Smooth muscle cell (in vitro differentiated cells): ENCODE measurements at regions not wholly inside any gene's neighbourhood (a gene's known extent, or its start where the extent isn't known, plus 50 kb on each side); places are given as distances from the start of the nearest gene placed in this dataset.

Source experiments
- DNase-seq: peaks from one replicate; lab custom pipeline; 2025; ENCODE audit not compliant: unreplicated experiment; lab: John Stamatoyannopoulos, UW
- H2AFZ ChIP-seq: fragments of 200-600 bp; sonication (generic); 2 replicates; pipeline ENCODE4 v1.6.0; 2016; ENCODE audit warnings: antibody characterized with exemption, low read depth, mild to moderate bottlenecking
- H3F3A ChIP-seq: fragments of 200-600 bp; sonication (generic); 2 replicates; pipeline ENCODE4 v1.6.0; 2017; ENCODE audit warnings: antibody characterized with exemption, low read depth
- H3K27ac ChIP-seq: fragments of 200-600 bp; sonication (generic); 2 replicates; pipeline ENCODE4 v1.5.1; 2016; ENCODE audit warnings: low read depth, mild to moderate bottlenecking
- H3K27me3 ChIP-seq: fragments of 200-600 bp; sonication (generic); 2 replicates; pipeline ENCODE4 v1.6.1; 2016; ENCODE audit warnings: low read depth, mild to moderate bottlenecking
- H3K36me3 ChIP-seq: fragments of 200-600 bp; sonication (generic); 2 replicates; pipeline ENCODE4 v1.5.1; 2016; ENCODE audit warnings: low read depth
- H3K4me1 ChIP-seq: fragments of 200-600 bp; sonication (generic); 2 replicates; pipeline ENCODE4 v1.5.1; 2016; ENCODE audit warnings: low read depth
- H3K4me2 ChIP-seq: fragments of 200-600 bp; sonication (generic); 2 replicates; pipeline ENCODE4 v1.6.0; 2016; ENCODE audit warnings: mild to moderate bottlenecking
- H3K4me3 ChIP-seq: fragments of 200-600 bp; sonication (generic); 2 replicates; pipeline ENCODE4 v1.5.1; 2016; ENCODE audit warnings: mild to moderate bottlenecking
- H3K79me2 ChIP-seq: fragments of 200-600 bp; sonication (generic); 2 replicates; pipeline ENCODE4 v1.6.0; 2016; ENCODE audit warnings: low read depth, mild to moderate bottlenecking
- H3K9ac ChIP-seq: fragments of 200-600 bp; sonication (generic); 2 replicates; pipeline ENCODE4 v1.6.0; 2016; ENCODE audit warnings: low read depth
- H3K9me3 ChIP-seq: fragments of 200-600 bp; sonication (generic); replicated peaks from 2 replicates; pipeline ENCODE4 v1.5.1; 2016; ENCODE audit warnings: low read depth
- H4K20me1 ChIP-seq: fragments of 200-600 bp; sonication (generic); 2 replicates; pipeline ENCODE4 v1.6.0; 2016; ENCODE audit warnings: low read depth
- WGBS: methylation state at CpG from one replicate; pipeline ENCODE4 v1.1.7; 2016; ENCODE audit warnings: low lambda C conversion rate; 5-methylcytosine and 5-hydroxymethylcytosine counted together
- TF ChIP-seq, protein P1 (sequence below): fragments of 200-600 bp; sonication (generic); IDR thresholded peaks from 2 replicates; pipeline ENCODE4 v1.5.1; 2017; ENCODE audit warnings: borderline replicate concordance, mild to moderate bottlenecking, antibody characterized with exemption; ENCODE audit not compliant: insufficient read depth, poor library complexity, severe bottlenecking

DNA sequence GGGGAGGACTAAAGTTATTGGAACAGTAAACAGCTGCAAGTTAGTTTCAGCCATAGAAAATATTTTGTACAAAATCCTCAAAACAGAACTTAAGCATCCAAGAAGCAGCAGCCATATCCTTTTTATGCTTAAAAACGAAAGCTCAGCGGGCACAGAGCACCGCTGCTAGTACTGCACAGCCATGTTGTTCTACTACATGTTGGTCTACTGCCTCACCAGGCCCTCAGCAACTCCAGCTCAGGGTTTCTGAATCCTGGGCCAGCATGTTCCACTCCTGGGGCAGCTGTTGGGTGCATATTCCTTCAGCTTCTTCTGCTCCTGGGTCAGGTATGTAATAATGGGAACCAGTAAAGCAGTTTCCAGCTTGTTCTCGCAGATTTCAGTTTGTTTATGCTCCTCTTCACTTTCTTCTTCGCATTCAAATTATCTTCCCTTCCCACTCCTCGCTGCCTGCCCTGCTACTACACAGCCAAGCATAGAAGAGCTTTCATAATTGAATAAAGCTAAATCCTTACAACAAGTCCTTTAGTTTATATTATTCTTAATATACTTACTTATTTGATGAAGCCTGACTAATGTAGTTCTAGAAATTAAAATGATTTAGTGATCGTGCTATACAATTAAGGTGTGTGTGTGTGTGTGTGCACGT, 820.5 kb upstream of the ATXN8OS start:
- H3K79me2 ChIP-seq, result no peaks in the 10 kb centered on the region
- 96% methylated on average over 8 of the region's 8 CpGs for WGBS
- TF ChIP-seq, protein P1, sequence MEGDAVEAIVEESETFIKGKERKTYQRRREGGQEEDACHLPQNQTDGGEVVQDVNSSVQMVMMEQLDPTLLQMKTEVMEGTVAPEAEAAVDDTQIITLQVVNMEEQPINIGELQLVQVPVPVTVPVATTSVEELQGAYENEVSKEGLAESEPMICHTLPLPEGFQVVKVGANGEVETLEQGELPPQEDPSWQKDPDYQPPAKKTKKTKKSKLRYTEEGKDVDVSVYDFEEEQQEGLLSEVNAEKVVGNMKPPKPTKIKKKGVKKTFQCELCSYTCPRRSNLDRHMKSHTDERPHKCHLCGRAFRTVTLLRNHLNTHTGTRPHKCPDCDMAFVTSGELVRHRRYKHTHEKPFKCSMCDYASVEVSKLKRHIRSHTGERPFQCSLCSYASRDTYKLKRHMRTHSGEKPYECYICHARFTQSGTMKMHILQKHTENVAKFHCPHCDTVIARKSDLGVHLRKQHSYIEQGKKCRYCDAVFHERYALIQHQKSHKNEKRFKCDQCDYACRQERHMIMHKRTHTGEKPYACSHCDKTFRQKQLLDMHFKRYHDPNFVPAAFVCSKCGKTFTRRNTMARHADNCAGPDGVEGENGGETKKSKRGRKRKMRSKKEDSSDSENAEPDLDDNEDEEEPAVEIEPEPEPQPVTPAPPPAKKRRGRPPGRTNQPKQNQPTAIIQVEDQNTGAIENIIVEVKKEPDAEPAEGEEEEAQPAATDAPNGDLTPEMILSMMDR, result no peak

GRCh38 chr13:69283837-69284236, 823.8 kb upstream of the ATXN8OS start:
- Histone ChIP-seq H3K9ac (no peak overlapping the region), H3K27me3 (no peaks in the 10 kb centered on the region), H3K4me3 (no peak overlapping the region), H3K79me2 (no peaks in the 10 kb centered on the region), H2AFZ (no peak overlapping the region), H3K27ac (no peak overlapping the region), H4K20me1 (no peaks in the 10 kb centered on the region), H3K36me3 (no peaks in the 10 kb centered on the region), H3K9me3 (no peaks in the 10 kb centered on the region), H3F3A (no peaks in the 10 kb centered on the region), H3K4me1 (no peaks in the 10 kb centered on the region), H3K4me2 (no peak overlapping the region)
- WGBS, result 86% methylated on average over 2 of the region's 2 CpGs
- DNase-seq, result no peak
- TF ChIP-seq, protein P1, result no peak

More for the DNA sequence above, 820.5 kb upstream of the ATXN8OS start:
- no peak for DNase-seq
- no peaks in the 10 kb centered on the region for H3K27me3 ChIP-seq
- no peak overlapping the region for H3K27ac ChIP-seq
- H2AFZ ChIP-seq, result peak overlapping the region; percentile 30
- no peaks in the 10 kb centered on the region for H3K9me3 ChIP-seq
- no peaks in the 10 kb centered on the region for H3K4me1 ChIP-seq
- H3K36me3 ChIP-seq, result no peaks in the 10 kb centered on the region
- no peak overlapping the region for H3K4me2 ChIP-seq
- H4K20me1 ChIP-seq, result no peaks in the 10 kb centered on the region
- no peak overlapping the region for H3K4me3 ChIP-seq
- no peaks in the 10 kb centered on the region for H3F3A ChIP-seq
- H3K9ac ChIP-seq, result no peak overlapping the region

- Histone ChIP-seq H2AFZ (no peak overlapping the region), H3K4me2 (no peak overlapping the region), H4K20me1 (no peaks in the 10 kb centered on the region), H3F3A (no peaks in the 10 kb centered on the region), H3K36me3 (no peaks in the 10 kb centered on the region), H3K27ac (no peak overlapping the region), H3K9me3 (no peaks in the 10 kb centered on the region), H3K4me3 (no peak overlapping the region), H3K4me1 (no peaks in the 10 kb centered on the region), H3K79me2 (no peaks in the 10 kb centered on the region), H3K9ac (no peak overlapping the region), H3K27me3 (no peaks in the 10 kb centered on the region)
- WGBS, result 90% methylated on average over 1 of the region's 1 CpG
- no peak for DNase-seq
- TF ChIP-seq, protein P1, result no peak
Measured at GRCh38 chr13:69283301-69283700, 824.3 kb upstream of the ATXN8OS start.

DNA sequence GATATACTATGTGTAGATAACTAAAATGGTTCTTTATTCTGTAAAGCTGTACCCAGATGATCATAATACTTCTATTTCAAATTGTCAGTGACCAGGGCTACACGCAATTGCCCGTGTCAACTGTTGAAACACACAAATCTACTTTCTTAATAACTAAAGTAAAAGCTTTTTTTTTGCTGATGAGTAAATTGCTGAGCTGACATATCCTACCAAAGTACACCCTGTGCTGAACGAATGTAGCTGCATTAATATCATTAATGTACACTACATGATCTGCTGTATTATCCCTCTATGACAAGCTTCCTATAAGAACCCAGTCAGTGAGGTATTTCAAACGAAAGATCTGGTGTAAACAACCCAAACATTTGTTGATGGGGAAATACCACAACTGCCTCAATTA, 827.2 kb upstream of the ATXN8OS start:
- Histone ChIP-seq H3K4me2 (no peak overlapping the region), H3K27me3 (no peaks in the 10 kb centered on the region), H3K4me3 (no peak overlapping the region), H3K9ac (no peak overlapping the region), H3K4me1 (no peaks in the 10 kb centered on the region), H3K9me3 (no peaks in the 10 kb centered on the region), H3K36me3 (no peaks in the 10 kb centered on the region), H3F3A (no peaks in the 10 kb centered on the region), H2AFZ (no peak overlapping the region), H4K20me1 (no peaks in the 10 kb centered on the region), H3K79me2 (no peaks in the 10 kb centered on the region), H3K27ac (no peak overlapping the region)
- no peak for DNase-seq
- TF ChIP-seq, protein P1, result no peak
- 89% methylated on average over 4 of the region's 4 CpGs for WGBS
